CD14-positive monocyte (primary cell): ENCODE measurements at regions not wholly inside any gene's neighbourhood (a gene's known extent, or its start where the extent isn't known, plus 50 kb on each side); places are given as distances from the start of the nearest gene placed in this dataset.

Experiments
- DNase-seq, 3 donors: peaks; one replicate each; pipeline ENCODE4 v3.0.0-alpha.2; 2011 to 2022
- H2AFZ ChIP-seq: 2 replicates; pipeline ENCODE4 v1.6.0; 2012; ENCODE audit warnings: mild to moderate bottlenecking, low read depth, low read length, inconsistent platforms; ENCODE audit not compliant: insufficient read depth, poor library complexity, severe bottlenecking
- H3K27ac ChIP-seq, 2 donors: 1 replicate in 1 of 2; 2 replicates in 1 of 2; pipeline ENCODE4 v1.5.1; 2012 to 2013; ENCODE audit warnings: low read length in 2 of 2, control low read depth in 1 of 2, inconsistent platforms in 1 of 2, low read depth in 1 of 2, mild to moderate bottlenecking in 1 of 2
- H3K27me3 ChIP-seq, 2 donors: one replicate each; pipeline versions ENCODE4 v1.6.0 to v1.6.1; 2011 to 2013; ENCODE audit warnings: low read length in 2 of 2; ENCODE audit not compliant: control insufficient read depth in 2 of 2, insufficient read depth in 2 of 2
- H3K36me3 ChIP-seq, 2 donors: replicated peaks in 1 of 2; 1 replicate in 1 of 2; 2 replicates in 1 of 2; pipeline versions ENCODE4 v1.5.1 to v1.6.1; 2012 to 2013; ENCODE audit warnings: low read length in 2 of 2, control low read depth in 1 of 2, inconsistent platforms in 1 of 2, mild to moderate bottlenecking in 1 of 2; ENCODE audit not compliant: insufficient read depth in 2 of 2, control insufficient read depth in 1 of 2
- H3K4me1 ChIP-seq, 2 donors: 1 replicate in 1 of 2; 2 replicates in 1 of 2; pipeline versions ENCODE4 v1.5.1 to v1.6.1; 2012 to 2013; ENCODE audit warnings: low read length in 2 of 2, control low read depth in 1 of 2, inconsistent platforms in 1 of 2, mild to moderate bottlenecking in 1 of 2, moderate library complexity in 1 of 2; ENCODE audit not compliant: insufficient read depth in 2 of 2, control insufficient read depth in 1 of 2
- H3K4me2 ChIP-seq: replicated peaks from 2 replicates; pipeline ENCODE3; 2012; ENCODE audit warnings: low read length, moderate library complexity, mild to moderate bottlenecking; ENCODE audit not compliant: poor library complexity, severe bottlenecking; ENCODE audit errors: extremely low read depth
- H3K4me3 ChIP-seq, 3 experiments: fragments of 200-600 bp in 1 of 3; sonication (generic) in 1 of 3; replicated peaks in 1 of 3; 1 replicate in 2 of 3; 2 replicates in 1 of 3; pipeline ENCODE4 v1.5.1; 2011 to 2013; ENCODE audit warnings: low read length in 3 of 3, mild to moderate bottlenecking in 3 of 3, control low read depth in 2 of 3, low read depth in 2 of 3, inconsistent platforms in 1 of 3, moderate library complexity in 1 of 3
- H3K79me2 ChIP-seq: 2 replicates; pipeline ENCODE4 v1.6.0; 2012; ENCODE audit warnings: mild to moderate bottlenecking, control low read depth, inconsistent platforms, low read length, moderate library complexity; ENCODE audit not compliant: insufficient read depth
- H3K9ac ChIP-seq: 2 replicates; pipeline ENCODE4 v1.6.0; 2017; ENCODE audit warnings: low read length, mild to moderate bottlenecking; ENCODE audit not compliant: insufficient read depth, poor library complexity, severe bottlenecking
- H3K9me3 ChIP-seq, 2 donors: replicated peaks in 1 of 2; 1 replicate in 1 of 2; 2 replicates in 1 of 2; pipeline versions ENCODE4 v1.5.1 to v1.6.1; 2012 to 2013; ENCODE audit warnings: low read length in 2 of 2, control low read depth in 1 of 2; ENCODE audit not compliant: control insufficient read depth in 1 of 2, insufficient read depth in 1 of 2
- H4K20me1 ChIP-seq: 2 replicates; pipeline ENCODE4 v1.6.0; 2012; ENCODE audit warnings: mild to moderate bottlenecking, low read length, control low read depth, moderate library complexity; ENCODE audit not compliant: insufficient read depth
- H3K27ac Mint-ChIP-seq, 7 donors: one replicate each; pipeline ENCODE4 v1.8.0; 2020; ENCODE audit warnings: mild to moderate bottlenecking in 7 of 7, mixed read lengths in 7 of 7, moderate library complexity in 6 of 7, inconsistent platforms in 2 of 7
- H3K27me3 Mint-ChIP-seq, 3 donors: one replicate each; pipeline ENCODE4 v1.8.0; 2021 to 2022; ENCODE audit warnings: low read depth in 3 of 3, mild to moderate bottlenecking in 3 of 3, mixed read lengths in 3 of 3, moderate library complexity in 3 of 3, inconsistent platforms in 1 of 3
- H3K36me3 Mint-ChIP-seq, 2 donors: one replicate each; pipeline ENCODE4 v1.8.0; 2020; ENCODE audit warnings: mixed read lengths in 2 of 2, inconsistent platforms in 1 of 2, mild to moderate bottlenecking in 1 of 2
- H3K4me1 Mint-ChIP-seq: one replicate; pipeline ENCODE4 v1.8.0; 2020; ENCODE audit warnings: mild to moderate bottlenecking, mixed read lengths
- H3K4me3 Mint-ChIP-seq, 2 donors: one replicate each; pipeline ENCODE4 v1.8.0; 2020; ENCODE audit warnings: mild to moderate bottlenecking in 2 of 2, mixed read lengths in 2 of 2, moderate library complexity in 1 of 2
- H3K9me3 Mint-ChIP-seq, 7 donors: one replicate each; pipeline ENCODE4 v1.8.0; 2020 to 2022; ENCODE audit warnings: mixed read lengths in 7 of 7, mild to moderate bottlenecking in 6 of 7, moderate library complexity in 6 of 7, inconsistent platforms in 2 of 7
- CTCF ChIP-seq: fragments of 200-600 bp; IDR thresholded peaks from one replicate; pipeline ENCODE4 v1.8.0; 2022; ENCODE audit warnings: antibody characterized with exemption, mild to moderate bottlenecking
- WGBS: methylation state at CpG from one replicate; pipeline ENCODE4 v1.1.5; 2013; ENCODE audit warnings: missing lambda C conversion rate; ENCODE audit not compliant: insufficient coverage; 5-methylcytosine and 5-hydroxymethylcytosine counted together
- intact Hi-C, 2 donors: fragments of 100-400 bp; cut with micrococcal nuclease; formaldehyde crosslinking; loops; one replicate each; pipeline versions ENCODE4 v1.15.0 to v1.15.1; 2023

GRCh38 chr2:71789556-71790204 lies 336.3 kb downstream of the DYSF start:
- Histone ChIP-seq H3K9me3 (no peaks in the 10 kb centered on the region), H3K9ac (no peak overlapping the region), H3K27me3 (no peaks in the 10 kb centered on the region), H3K4me2 (no peak overlapping the region), H3K4me3 (no peak overlapping the region), H3K27ac (no peak overlapping the region), H2AFZ (no peak overlapping the region), H3K4me1 (no peaks in the 10 kb centered on the region), H3K36me3 (no peaks in the 10 kb centered on the region), H4K20me1 (no peaks in the 10 kb centered on the region), H3K79me2 (no peaks in the 10 kb centered on the region)
- 97% methylated on average over 11 of the region's 14 CpGs for WGBS
- no peaks in the 10 kb centered on the region for H3K36me3 Mint-ChIP-seq
- no peak overlapping the region for H3K4me3 Mint-ChIP-seq
- H3K27me3 Mint-ChIP-seq, result peaks cover 3 to 14% (median 11%) of the 10 kb centered on the region in 3 donors
- H3K27ac Mint-ChIP-seq, result peak overlapping the region in 1 of 7 donors; percentile 14
- peaks cover 0 to 2% (median 0%) of the 10 kb centered on the region in 7 donors for H3K9me3 Mint-ChIP-seq
- DNase-seq, result no peak
- intact Hi-C loops, result no loop called here
- no peaks in the 10 kb centered on the region for H3K4me1 Mint-ChIP-seq
- no peak for TF ChIP-seq CTCF

GRCh38 chr2:71788601-71789240 lies 335.4 kb downstream of the DYSF start:
- Mint-ChIP-seq H3K27me3 (peaks cover 2 to 18% (median 13%) of the 10 kb centered on the region in 3 donors), H3K9me3 (peaks cover 0 to 2% (median 0%) of the 10 kb centered on the region in 7 donors), H3K4me3 (no peak overlapping the region), H3K4me1 (no peaks in the 10 kb centered on the region), H3K27ac (no peak overlapping the region), H3K36me3 (no peaks in the 10 kb centered on the region)
- Histone ChIP-seq H3K27ac (no peak overlapping the region), H3K27me3 (no peaks in the 10 kb centered on the region), H3K9ac (no peak overlapping the region), H3K36me3 (no peaks in the 10 kb centered on the region), H3K4me3 (no peak overlapping the region), H3K4me2 (no peak overlapping the region), H3K4me1 (no peaks in the 10 kb centered on the region), H3K79me2 (no peaks in the 10 kb centered on the region), H2AFZ (no peak overlapping the region), H4K20me1 (no peaks in the 10 kb centered on the region), H3K9me3 (no peaks in the 10 kb centered on the region)
- no peak for DNase-seq
- intact Hi-C loops, result no loop called here
- no peak for TF ChIP-seq CTCF
- 90% methylated on average over 7 of the region's 9 CpGs for WGBS
